NCI-H1930 (cell line): ENCODE measurements at regions not wholly inside any gene's neighbourhood (a gene's known extent, or its start where the extent isn't known, plus 50 kb on each side); places are given as distances from the start of the nearest gene placed in this dataset.
"Not testable (repeated sequence)": the region's sequence is repeated elsewhere in the genome, so short reads cannot be mapped to it uniquely, and the experiment has no call there.

Experiments used
- DNase-seq, 2 experiments: peaks; one replicate each; lab custom pipeline; 2025; lab: John Stamatoyannopoulos, UW

DNA sequence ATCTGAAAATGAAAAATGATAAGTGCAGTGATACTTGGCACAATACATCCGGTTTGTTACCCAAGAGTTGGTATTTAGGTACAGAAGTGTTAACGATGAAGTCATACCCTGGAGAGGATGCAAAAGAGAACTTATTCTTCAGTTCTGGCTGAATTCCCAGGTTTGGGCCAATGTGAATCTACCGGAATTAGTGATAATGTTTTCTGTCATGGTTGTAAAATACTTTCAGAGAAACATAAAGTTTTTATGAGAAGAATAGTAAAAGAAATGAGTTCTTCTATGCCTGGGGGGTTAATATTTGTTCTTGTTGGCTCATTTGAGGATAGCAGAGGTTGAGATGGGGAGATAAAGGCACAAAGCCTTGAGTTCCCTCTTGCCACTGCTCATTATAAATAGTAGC, 509.9 kb upstream of the POU3F2 start:
- DNase-seq, result no peak

DNA sequence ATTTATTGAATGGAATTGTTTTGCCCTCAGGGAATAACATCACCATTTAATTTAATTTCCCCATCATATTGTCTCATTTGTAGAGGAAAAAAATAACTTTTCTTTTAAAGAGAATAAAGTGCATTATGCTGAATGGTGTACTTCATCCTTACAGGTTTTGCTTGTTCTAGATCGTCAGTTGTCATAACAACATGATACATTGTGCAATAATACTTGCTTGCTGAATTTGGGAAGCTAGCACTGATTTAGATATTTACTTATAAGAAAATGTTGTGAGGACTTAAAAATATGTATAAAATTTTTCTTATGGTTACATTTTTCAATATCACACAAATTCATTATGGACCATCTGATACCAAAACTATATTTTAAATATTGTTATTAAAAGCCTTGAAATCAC, 509.0 kb upstream of the POU3F2 start:
- DNase-seq, result no peak

DNA sequence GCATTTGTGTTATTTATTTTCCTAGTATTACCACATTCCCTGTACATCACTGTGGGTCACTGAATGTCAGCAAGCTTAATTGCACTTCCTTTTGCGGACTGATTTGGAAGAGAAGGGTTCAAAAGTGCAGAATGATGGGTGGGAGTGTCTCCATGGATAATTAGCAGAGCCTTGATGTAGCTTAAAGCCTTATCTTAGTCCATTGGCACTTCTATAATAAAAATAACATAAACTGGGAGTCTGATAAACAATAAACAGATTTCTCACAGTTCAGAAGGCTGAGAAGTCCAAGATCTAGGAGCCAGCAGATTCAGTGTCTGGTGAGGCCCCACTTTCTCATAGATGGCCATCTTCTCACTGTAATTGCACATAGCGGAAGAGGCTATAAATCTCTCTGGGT, 501.1 kb upstream of the POU3F2 start:
- no peak for DNase-seq

DNA sequence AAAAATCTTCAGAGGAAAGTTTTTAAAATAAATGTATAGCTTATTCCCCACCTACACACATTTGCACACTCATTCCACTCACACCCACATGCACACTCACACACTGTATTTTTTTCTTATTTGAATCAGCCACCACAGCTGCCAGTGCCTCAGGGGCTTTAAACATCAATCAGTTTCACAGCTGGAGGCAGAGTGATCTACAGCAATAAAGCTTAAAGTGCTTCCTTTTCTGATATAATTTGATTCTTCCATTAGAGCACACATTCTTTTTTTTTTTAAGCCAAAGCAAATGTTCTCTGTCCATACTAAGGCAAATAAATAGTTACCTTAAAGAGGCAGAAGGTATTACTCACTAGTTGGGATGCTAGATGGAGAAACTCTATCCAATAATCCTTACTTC, 498.8 kb upstream of the POU3F2 start:
- no peak for DNase-seq

DNA sequence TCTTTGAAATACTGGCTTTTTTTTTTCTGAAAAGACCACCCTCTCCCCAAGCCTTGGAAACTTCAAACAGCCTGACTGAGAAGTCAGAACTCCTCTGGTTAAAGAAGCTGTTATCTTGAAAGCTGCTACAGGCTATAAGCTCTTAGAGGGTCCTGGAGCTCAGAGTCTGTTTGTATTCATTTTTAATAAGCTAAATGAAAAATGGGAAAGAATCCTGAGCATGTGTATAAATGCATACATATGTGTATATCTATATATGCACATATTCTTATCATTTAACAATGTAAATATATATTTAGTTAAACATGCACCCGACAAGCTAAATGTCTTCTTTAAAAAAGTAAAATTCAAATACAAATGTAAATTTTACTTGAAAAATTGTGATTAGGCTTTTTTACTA, 494.9 kb upstream of the POU3F2 start:
- DNase-seq, result no peak

DNA sequence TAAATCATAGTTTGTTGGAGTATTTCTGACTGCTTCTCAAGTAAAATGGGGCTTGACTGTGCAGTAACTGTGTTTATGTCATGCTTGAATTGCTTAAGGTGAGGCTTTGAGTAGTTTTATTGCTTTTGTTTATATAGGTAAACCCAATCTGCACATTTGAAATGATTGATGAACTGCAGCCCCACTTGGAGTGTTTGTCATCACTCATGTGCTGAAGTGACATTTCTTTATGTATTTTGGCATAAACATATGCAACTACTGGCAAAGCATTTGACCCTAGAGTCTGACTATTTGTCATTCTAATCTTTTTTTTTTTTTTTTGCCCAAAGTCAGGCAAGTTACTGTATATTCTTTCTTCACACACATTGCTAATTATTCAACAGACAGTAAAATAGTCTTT, 491.4 kb upstream of the POU3F2 start:
- no peak for DNase-seq

DNA sequence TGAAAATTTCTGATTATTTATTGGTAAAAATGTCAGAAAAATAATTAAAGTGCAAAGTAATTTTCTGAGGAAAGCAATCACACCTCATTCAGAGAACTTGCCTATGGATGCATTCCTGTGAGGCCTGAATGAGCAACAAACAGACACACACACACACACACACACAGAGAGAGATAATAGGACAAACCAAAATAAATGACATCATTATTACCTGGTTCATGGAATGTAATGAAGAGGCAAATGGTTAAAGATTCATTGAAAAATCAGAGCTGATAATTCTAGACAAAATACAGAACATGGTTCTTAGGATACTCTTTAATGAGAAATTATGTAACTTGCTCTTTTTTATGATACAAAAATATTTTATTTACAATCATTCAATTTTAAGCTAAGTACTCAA, 490.6 kb upstream of the POU3F2 start:
- DNase-seq, result no peak

DNA sequence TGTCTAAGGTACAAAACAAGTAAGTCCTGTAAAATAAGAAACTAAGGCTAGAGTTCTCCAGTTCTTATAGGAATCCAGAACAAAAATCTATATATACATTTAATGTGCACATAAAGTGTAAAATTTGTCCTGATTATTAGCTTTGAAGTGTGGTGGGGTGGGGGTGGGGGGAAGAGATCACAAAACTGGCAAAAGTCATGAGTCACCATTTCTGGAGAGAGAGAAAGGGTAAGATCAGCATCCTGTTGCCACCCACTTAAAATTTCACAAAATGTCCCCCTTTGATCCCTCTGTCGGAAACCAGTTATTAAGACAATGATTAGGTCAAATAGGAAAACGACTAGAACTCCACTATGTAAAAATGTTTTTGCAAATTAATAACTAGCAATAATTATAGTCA, 482.0 kb upstream of the POU3F2 start:
- no peak for DNase-seq

DNA sequence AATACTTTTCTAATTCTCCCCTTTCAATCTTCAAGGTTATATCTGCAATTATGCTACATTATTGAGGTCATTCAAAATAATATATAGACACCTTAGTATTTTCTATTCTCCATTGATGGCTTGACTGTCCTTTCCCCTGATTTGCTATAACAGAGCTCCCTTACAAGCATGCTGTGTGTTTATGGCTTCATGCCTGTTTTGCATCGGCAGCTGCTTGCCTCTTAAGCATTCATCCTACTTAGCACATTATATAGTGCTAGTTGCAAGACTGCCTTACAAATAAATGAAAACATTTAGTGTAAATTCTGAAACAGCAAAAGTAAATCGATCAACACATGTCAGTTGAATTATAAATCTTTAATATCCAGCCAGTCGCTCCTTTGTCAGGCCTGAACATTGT, 476.2 kb upstream of the POU3F2 start:
- DNase-seq, result no peak

DNA sequence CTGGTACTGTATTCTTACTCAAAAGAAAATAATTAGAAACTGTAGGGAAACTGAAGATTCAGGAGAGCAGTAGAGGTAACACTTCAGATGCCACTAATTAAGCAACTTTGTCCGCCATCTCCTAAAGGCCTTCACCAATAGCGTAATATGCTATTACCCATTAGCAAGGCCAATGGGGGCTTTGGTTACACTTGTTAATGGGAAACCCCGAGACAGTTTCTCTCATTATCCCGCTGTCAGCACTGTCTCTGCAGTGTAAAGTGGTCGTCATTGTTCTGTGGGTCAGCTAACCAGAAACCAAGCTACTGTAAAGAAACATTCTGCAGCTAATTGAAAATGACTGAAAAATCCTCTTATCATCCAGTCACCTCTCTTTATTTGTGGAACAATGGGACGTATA, 468.0 kb upstream of the POU3F2 start:
- no peak for DNase-seq

DNA sequence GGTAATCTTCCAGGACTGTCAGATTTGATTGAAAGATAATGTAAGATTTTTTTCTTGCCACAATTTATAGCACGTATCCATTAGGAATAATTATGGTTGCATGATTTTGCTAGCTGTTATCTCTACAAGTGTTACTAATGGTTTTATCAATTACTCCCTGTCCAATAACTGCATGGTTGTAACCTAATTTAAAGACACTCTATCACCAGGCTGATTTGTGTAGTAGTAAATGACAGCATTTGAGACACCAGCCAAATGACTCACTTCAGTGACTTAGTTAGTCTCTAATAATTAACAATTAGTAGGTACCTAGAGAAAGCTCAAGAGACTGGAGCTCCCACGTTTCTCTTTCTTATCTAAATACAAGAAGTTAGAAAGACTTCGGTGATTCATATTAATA, 453.8 kb upstream of the POU3F2 start:
- no peak for DNase-seq

DNA sequence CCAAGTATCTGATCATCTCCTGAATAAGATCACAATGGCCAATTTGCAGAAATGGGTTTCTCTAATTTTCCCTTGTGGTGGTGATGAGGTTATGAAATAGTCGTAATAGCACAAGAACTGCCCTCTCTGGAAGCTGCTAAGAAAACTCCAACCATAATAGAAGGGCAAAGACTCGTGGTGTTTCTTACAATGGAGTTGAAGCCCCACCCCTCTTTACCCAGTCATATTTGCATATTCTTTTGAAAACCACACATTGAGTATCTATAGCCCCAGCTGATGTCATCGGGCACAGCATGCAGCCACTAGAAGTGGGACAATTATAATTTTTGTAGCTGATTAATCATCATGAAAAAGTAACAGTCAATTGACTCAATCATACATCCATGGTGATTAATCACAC, 452.1 kb upstream of the POU3F2 start:
- no peak for DNase-seq

DNA sequence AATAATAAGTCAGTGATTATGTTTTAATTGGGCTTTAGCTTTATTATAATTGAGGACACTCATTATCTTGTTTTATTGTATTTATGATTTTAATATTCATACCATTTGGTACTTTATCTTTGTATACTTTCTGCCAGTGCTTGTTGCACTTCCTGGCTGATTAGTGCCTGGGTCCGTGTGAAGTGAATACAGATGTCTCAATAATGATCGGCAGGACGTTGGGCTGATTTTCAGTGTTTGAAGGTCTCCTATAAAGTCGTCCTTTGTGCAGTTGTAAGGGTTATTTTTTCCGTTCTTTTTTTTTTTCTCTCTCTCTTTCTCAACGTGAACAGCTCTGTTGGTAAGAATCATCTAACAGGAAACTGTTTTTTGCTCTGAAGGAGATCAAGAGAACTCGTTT, 450.0 kb upstream of the POU3F2 start:
- DNase-seq, result no peak

DNA sequence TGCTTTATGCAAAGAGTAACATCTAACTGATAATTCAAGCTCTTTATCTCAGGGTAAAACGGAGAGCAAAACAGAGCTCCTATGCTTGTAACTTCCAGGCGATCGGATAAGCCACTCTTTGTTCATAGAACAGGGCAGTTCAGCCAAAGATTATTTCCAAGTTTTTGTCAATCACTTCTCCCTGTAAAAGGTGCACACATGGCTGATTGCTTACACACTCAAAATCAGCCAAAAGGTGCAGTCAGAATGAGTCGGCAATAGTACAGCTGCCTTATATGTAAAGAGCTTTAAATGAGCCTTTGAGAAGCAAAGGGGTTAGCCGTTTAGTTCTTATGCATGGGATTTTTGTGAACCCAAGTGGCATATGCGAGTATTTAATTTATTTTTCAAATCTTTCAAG, 449.6 kb upstream of the POU3F2 start:
- DNase-seq, result no peak

DNA sequence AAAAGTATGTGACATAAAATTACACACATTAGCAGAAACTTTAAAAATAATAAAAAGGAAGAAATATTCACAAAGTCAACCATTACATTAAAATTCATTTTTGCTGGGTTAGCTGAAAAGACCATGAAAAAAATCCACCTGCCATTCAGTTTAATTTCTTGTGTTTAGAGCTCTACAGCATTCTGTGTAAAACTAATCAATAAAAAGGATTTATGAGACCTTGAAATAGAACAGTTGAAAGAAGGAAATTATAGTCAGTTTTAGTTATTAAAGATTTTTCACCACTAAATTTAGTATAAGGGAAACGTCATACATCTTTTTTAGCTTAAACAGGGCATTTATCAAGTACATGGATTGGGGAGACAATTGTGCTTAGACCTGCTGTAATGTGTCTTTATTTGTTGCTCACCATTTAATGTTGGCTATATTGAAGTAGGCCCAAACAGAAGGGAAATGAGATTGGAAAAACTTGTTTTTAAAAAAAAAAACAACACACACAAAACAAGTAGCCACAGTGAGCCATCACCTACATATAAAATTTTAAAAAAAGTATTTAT, 438.7 kb upstream of the POU3F2 start:
- DNase-seq, result no peak

DNA sequence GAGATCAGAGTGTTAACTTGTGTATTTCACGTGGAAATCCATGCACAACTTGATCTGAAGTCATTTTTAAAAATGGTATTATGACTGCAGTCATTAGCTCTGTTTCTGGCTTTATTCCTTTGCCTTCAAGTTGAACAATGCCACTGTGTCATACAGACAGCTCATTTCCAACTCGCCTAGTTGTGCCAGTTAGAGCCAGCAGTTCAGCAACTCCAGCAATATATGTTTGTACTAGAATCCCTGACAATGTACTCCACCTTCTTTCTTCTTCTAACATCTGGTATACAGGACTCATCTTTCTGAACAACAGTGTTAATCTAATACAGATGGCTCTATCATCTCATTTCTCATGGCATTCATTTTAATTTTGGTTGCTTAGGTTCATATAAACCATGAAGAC, 418.3 kb upstream of the POU3F2 start:
- DNase-seq, result no peak

DNA sequence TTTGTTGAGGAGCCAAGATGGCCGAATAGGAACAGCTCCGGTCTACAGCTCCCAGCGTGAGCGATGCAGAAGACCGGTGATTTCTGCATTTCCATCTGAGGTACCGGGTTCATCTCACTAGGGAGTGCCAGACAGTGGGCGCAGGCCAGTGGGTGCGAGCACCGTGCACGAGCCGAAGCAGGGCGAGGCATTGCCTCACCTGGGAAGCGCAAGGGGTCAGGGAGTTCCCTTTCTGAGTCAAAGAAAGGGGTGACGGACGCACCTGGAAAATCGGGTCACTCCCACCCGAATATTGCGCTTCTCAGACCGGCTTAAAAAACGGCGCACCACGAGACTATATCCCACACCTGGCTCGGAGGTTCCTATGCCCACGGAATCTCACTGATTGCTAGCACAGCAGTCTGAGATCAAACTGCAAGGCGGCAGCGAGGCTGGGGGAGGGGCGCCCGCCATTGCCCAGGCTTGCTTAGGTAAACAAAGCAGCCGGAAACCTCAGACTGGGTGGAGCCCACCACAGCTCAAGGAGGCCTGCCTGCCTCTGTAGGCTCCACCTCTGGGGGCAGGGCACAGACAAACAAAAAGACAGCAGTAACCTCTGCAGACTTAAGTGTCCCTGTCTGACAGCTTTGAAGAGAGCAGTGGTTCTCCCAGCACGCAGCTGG, 417.7 kb upstream of the POU3F2 start:
- not testable (repeated sequence) for DNase-seq

DNA sequence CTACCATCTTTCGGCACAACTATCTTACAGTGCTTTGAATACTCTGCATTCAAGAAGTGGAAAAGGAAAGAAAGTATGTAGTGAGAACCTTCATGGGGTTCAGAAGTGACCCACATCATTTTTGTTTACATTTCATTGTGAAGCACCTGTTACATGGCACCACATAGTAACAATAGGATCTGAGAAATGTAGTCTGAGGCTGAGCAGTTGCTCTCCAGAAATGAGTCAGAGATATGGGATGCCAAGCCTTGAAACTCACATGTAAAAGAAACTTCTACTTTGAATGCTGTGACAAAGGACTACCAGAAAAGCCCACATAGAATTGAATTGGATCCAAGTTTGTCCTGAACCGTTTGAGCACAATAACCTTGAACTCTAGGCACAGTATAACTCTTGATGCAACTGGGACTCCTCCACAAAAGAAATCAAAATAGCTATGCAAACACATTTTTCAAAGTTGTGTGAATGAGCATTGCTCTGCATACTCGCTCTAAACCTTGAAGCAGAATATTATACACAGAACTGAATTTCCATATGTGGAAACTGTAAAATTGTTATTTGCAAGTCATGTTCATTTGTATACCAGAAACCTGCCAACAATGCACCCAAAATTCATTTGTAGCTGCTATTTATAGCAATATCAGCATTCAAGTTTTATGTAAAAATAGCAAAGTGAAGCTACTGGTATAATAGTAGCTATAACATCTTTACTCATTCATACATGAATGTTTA, 400.9 kb upstream of the POU3F2 start:
- DNase-seq, result no peak

DNA sequence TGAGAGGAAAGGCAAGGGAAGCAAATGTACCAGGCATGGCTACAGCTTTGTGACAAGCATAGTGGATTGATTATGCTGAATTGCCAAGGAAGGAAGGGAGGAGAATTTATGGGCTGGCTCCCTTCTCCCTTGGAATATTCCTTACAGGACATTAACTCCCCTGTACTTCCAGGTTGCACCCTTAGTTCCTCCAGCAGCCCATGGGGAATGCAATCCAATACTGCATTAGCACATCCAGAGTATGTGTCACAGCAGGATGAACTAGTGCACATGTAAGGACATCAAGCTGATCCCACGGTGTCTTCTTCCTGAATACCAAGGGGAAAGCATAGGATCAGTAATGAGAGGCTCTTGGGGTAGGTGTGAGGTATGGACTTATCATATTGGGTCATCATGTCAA, 390.7 kb upstream of the POU3F2 start:
- DNase-seq, result no peak

DNA sequence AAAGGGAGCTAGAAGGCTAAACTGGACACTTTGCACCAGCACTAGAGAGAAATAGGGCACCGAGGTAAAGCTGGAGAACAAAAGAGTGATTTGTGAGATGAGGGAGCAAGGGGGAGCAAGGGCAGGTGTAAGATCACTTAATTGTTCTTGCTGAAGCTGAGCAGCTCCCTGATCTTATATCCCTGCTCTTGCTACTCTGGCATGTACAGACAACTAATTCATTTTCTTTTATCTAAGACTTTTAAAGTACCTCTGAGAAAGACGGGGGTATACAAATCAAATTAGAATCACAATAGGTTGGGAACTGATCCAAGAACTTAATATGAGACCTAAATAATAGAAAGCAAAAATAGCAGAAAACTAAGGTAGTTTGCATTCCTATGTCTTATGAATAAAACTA, 381.7 kb upstream of the POU3F2 start:
- DNase-seq, result no peak

DNA sequence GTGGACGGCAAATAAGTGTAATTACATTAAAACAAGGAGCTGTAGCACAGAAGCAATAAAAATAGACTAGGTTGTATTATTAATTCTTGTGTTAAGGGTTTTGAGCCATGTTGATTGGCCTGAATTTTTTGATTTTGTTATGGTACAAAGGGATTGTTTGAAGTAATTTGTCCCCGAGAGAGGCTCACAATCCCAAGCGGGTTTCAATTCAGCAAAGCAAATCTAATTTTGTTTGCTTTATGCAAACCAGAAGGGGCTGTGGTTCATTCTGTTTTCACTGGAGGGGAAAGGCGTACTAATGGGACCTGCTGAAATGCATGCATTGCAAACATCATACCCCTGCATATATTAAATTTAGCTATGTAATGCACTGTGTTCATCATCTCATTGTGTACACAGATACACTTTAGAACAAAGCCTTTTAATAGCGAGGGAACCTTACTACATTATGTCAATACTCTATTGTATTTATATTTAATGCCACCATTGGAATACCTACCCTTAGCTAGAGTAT, 379.5 kb upstream of the POU3F2 start:
- no peak for DNase-seq

DNA sequence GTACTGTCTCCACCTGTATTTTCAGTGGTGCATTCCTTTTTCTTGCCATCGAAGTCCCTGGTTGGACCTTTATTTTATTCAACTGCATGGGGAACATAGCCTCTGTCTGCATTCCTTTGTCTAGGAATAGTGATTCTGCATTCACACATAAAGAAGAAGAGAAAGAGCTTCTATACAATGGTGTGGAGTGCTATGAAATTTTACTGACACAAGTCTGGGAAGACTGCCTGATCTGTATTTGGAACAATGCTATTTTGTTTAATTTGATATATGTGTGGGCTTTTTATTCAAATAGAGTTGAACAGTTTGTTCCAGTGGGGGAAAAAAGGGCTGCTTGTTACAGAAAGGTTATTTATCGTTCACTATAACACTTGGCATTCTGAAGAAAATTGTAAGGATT, 375.7 kb upstream of the POU3F2 start:
- no peak for DNase-seq
